Right ventricle myocardium superior (tissue), 1 donor: ENCODE measurements at regions not wholly inside any gene's neighbourhood (a gene's known extent, or its start where the extent isn't known, plus 50 kb on each side); places are given as distances from the start of the nearest gene placed in this dataset.

ENCODE experiments used
- ATAC-seq: fragments of 200-7000 bp; cut with Tn5 transposase; one replicate; pipeline ENCODE4 v1.9.1; 2020; ENCODE audit warnings: mild to moderate bottlenecking; ENCODE audit not compliant: poor library complexity
- DNase-seq: peaks from one replicate; pipeline ENCODE4 v3.0.0-alpha.2; 2020
- intact Hi-C: fragments of 100-400 bp; cut with DNase I; formaldehyde crosslinking; loops from one replicate; pipeline ENCODE4 v1.11.2; 2022
- donor health status: DM: no; HTN: yes; CAD: no; lungs with severe emphysema.

DNA sequence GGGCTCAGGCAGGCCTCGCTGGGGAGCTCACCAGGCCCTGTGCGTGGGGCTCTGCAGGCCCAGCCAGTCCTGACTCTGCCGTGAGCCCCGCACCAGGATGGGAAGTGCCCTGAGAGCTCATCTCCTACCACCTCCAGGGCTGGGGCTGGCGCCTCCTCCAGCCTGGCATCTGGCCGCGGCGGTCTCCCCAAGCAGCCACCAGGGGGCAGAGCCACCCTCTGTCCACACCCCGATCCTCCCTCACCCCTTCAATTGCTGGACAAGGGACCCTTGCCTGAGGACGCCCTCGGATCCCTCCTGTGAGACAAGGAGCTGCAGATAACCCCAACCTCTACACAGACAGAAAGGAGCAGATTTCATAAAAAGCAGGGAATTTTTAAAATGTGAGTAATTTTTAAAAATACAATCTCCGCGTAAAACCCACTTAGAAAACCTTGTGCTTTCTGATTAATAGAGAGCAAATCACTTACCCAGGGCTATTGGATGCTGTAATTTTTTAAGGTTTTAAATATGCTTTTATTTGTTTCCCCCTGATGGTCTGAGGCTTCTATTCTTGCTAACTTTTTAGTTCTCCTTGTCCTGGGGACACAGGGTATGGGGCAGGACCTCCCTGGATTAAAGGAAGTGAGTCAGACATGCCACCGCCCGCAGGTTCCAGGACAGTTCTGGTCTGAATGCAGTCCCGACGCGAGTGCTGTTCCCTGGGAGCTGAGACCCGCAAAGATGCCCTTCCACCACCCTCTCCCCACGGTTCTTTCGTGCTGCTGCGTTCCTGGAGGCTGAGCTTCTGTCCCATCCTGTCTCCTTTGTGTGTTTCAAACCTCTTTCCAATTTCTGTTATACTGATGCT lies 52.3 kb upstream of the CHRNA7 start:
- intact Hi-C loops, result no loop called here
- peak; percentile 68 for DNase-seq
- ATAC-seq, result peak; percentile 82
